ENCODE measurements at regions not wholly inside any gene's neighbourhood (a gene's known extent, or its start where the extent isn't known, plus 50 kb on each side); places are given as distances from the start of the nearest gene placed in this dataset.
A peak's percentile ranks its signal among the peaks of the same experiment; 100 is the strongest.

GRCh38 chr7:66864294-66864693 is 56.7 kb upstream of the TMEM248 start:
- DNase-seq, result no peak

- no peak for DNase-seq
These were observed 55.6 kb upstream of the TMEM248 start for GRCh38 chr7:66865290-66865864.

- no peak for DNase-seq
These were observed 53.7 kb upstream of the TMEM248 start for GRCh38 chr7:66867198-66867790.

GRCh38 chr7:66869660-66870450 is 51.2 kb upstream of the TMEM248 start:
- peak; percentile 96 for DNase-seq

- no peak for DNase-seq
These were observed 49.9 kb upstream of the TMEM248 start for GRCh38 chr7:66871076-66871475.
